ENCODE measurements at regions not wholly inside any gene's neighbourhood (a gene's known extent, or its start where the extent isn't known, plus 50 kb on each side); places are given as distances from the start of the nearest gene placed in this dataset.
"Not testable (repeated sequence)": the region's sequence is repeated elsewhere in the genome, so short reads cannot be mapped to it uniquely, and the experiment has no call there.

DNA sequence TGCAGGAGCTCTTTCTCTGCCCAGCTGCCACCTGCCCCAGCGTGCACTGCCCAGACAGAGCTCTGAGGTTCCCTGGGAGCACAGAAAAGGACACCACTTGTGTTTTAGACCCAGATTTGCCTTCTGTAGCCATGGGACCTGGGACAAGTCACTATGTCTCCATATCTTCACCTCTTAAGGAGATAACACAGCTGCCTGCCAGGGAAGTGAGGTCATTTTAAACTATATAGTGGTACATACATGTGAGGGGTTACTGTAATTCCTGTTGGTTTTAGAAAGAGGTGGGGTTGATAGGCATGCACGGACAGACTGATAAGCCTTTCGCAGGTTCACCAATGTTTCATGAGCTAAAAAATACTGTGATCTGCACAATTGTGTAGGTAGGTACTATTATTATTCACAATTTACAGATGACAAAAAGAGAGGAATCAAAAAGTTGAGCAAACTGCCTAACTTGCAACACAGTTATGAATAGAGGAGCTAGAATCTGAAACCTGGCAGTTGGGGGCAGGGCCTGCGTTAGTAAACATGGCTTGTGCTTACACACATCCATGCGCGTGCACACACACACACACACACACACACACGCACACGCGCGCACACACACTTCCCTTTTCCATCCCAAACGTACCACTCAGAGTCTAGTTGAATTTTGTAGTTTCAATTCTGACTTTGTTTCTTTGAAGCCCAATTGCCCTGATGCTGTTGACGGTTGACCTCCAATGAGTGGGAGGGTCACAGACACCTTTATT lies 193.6 kb downstream of the FAM43A start:
- DNase-seq (ENCODE audit: low read depth in 2 of 2, low spot score in 1 of 2), result no peak

DNA sequence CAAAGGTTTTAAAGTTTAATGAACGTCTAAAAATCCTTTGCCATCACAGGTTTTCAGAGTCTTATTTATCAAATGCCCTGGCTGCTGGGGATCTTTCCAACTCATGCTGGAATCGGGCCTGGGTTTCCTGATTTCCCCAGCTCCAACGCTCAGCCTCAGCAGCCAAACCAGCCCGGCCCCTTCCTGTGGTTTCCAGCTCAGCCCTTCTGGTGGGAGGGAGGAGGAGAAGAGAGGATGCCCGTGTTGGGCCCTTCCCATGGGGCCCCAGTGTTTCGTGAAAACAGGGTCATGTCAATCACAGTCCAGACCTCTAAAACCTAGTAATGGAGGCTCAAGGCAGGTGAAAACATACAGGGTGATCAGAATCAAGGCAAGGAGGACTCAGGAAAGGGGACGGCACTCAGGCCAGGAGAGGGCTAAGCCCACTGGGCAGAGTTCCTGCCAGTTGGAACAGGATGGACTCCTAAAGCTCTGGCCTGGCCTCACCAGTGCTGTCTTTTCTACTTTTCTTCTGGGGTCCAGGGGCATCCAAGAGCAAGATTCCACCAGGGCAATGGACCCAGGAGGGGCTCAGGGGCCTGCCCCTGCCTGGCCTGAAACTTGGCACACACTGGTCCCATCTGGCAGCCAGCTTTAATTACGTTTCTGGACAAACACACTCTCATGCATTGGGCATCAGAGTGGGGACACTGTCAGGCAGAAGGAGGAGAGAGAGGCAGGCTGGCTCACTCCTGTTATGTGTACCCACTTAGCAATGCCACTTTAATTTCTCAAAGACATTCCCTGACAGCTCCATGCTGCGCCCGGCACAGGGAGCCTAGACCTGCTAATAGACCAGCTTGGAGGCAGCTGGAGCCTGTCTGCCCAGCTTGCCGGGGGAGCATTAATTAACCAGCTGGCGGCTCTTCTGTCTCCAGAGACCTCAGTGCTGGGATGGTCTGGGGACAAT lies 194.6 kb downstream of the FAM43A start:
- DNase-seq (ENCODE audit: low read depth in 2 of 2, low spot score in 1 of 2), result no peak

DNA sequence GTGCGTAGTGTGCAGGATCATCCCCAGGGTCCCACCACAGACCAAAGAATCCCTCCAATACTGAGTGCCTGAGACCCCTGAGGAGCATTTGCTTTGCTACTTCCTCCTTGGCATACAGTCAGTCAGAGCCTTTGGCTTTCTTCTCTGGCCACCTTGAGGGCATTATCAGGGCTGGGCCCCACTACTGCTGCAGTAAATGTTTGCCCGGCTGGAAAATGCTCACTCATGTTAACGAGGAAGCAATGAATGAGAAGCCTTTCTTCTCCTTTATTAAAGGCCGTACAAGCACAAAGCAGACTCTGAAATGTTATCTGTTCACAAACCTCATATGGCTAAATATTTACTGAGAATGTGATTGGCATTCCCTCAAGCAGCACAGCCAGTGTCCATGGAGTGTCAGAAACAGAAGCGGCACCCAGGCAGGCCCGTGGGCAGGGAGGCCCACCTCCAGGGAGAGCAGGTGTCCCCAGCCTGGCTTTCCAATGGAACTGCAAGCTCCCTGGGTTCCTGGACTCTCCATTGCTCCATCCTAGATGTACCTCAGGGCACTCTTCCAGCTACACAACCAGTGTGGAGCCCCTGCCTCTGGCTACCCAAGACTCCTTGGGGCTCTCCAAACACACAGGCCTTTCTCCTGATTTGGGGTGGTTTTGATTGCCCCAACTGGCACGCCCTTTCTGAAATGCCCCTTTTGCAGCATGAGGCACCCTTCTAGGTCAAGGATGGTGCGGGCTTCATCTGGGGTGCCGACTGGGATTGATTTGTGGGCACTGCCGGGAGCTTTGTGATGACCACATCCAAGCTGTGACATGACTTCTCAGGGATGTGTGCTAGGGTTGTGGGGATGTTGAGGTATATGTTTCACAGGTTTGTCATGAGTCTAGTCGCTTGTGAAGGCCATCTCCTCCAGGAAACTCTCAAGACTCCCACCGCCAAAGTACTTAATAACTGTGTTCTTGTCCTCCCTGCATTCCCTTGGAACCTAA lies 195.6 kb downstream of the FAM43A start:
- no peak for DNase-seq (ENCODE audit: low read depth in 2 of 2, low spot score in 1 of 2)

DNA sequence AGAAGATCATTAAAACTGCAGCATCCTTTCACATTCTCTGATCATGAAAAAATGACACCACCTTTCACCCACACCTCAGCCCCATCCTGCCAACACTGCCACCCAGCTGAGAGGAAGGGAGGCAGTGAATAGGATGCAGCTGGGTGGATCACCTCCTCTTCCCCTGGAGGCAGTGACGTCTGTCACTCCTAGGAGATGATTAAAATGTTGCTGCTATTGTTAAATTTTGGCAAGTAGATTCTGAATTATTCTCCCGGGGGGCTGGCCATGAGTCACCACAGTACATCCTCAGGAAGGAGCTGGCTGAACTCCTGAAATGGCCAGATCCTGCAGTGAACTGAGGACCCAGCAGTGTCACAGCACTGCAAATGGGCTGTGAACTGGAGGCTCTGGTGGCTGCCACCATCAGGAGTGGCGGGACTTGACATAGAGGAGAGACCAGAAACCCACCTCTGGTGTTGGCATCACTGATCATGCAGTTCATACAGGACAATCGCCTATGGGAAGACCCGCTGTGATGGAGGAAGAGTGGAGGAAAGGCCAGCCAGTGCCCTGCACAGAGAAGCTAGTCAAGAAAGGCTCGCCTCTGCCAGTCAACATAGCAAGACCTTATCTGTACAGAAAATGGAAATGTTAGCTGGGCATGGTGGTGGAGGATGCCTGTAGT lies 199.1 kb downstream of the FAM43A start:
- no peak for DNase-seq (ENCODE audit: low read depth in 2 of 2, low spot score in 1 of 2)

DNA sequence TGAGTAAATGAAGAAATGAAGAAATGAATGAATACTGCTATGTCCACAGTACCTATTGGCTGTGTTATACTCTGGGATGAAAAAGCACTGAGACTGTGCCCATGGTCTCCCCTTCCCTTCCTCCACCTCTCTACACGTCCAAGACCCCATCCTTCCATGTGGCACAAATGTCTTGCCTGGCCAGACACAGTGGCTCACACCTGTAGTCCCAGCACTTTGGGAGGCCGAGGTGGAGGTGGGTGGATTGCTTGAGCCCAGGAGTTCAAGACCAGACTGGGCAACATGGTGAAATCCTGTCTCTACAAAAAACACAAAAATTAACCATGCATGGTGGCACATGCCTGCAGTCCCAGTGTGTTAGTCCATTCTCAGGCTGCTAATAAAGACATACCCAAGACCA lies 200.1 kb downstream of the FAM43A start:
- DNase-seq (ENCODE audit: low read depth in 2 of 2, low spot score in 1 of 2), result no peak

DNA sequence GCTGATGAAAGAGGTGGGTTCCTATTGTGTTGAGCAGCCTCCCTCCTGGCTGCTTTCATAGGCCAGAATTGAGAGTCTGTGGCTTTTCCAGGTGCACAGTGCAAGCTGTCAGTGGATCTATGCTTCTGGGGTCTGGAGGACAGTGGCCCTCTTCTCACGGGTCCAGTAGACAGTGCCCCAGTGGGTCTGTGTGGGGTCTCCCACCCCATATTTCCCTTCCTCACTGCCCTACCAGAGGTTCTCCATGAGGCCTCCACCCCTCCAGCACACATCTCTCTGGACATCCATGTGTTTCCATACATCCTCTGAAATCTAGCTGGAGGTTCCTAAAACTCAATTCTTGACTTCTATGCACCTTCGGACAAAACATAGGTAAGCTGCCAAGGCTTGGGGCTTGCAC lies 201.2 kb downstream of the FAM43A start:
- DNase-seq (ENCODE audit: low read depth in 2 of 2, low spot score in 1 of 2), result no peak

DNA sequence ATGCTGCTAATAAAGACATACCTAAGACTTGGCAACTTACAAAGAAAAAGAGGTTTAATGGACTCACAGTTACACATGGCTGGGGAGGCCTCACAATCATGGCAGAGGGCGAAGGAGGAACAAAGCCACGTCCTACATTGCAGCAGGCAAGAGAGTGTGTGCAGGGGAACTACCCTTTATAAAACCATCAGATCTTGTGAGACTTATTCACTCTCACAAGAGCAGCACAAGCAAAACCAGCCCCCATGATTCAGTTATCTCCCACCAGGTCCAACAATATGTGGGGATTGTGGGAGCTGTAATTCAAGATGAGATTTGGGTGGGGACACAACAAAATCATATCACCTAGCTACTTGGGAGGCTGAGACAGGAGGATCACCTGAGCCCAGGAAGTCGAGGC lies 202.4 kb downstream of the FAM43A start:
- DNase-seq (ENCODE audit: low read depth in 2 of 2, low spot score in 1 of 2), result not testable (repeated sequence)

DNA sequence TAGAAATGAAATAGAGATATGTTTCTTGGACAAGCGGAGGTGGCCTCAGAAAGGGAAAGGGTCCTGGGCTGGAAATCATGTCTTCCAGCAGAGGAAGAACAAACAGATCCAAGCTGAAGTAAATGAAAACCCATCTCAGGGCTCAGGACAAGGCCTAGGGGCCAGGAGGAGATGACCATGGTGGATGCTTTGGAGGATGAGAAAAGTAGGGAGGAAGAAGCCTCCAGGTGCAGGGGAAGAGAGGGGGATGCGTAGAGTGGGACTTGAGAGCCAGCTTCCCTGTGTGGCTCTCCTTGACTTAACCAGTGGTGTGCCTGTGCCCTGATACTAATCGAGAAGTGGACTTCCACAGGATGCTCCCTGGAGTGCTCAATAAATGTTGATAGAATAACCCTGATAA lies 203.2 kb downstream of the FAM43A start:
- DNase-seq (ENCODE audit: low read depth in 2 of 2, low spot score in 1 of 2), result no peak

DNA sequence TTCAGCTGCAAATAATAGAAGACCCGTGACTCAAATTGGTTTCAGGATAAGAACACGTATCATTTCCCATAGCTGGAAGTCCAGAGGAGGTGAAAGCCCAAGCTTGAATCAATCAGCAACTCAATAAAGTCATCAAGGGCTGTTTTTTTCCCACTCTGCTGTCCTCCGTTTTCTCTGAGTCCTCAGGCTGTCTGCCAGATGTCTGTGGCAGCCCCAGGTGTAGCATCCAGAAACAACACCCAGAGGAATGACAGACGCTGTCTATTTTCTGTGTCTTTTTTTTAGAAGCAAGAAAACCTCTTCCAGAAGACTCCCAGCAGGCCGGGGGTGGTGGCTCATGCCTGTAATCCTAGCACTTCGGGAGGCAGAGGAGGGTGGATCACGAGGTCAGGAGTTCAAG lies 204.4 kb downstream of the FAM43A start:
- no peak for DNase-seq (ENCODE audit: low read depth in 2 of 2, low spot score in 1 of 2)

DNA sequence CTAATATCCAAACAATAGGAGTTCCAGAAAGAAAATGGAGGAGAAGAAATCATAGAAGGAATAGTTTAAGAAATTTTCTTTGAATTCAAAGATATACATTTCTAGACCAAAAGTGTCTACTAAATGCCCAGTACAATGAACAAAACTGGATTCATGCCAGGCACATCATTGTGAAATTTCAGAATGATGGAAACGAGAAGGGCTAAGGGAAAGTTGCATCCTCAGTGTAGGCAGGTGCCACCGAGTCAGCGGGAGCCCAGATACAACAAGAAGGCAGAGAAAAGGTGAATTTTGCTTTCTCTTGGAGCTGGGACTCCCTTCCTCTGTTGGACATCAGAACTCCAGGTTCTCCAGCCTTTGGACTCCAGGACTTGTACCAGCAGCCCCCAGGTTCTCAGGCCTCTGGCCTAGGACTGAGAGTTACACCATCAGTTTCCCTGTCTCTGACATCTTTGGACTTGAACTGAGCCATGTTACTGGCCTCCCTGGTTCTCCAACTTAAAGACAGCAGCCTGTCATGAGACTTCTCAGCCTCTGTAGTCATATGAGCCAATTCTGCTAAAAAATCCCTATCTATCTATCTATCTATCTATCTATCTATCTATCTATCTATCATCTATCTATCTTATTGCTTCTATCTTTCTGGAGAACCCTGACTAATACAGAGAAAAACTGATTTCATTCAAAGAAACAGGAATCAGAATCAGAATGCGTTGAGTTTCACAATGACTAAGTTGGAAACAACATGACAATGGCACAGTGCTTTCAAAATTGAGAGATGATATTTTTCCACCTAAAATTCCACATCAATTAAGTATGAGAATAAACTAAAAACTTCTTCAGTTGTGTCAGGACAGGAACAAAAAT lies 207.7 kb downstream of the FAM43A start:
- no peak for DNase-seq (ENCODE audit: low read depth in 2 of 2, low spot score in 1 of 2)

DNA sequence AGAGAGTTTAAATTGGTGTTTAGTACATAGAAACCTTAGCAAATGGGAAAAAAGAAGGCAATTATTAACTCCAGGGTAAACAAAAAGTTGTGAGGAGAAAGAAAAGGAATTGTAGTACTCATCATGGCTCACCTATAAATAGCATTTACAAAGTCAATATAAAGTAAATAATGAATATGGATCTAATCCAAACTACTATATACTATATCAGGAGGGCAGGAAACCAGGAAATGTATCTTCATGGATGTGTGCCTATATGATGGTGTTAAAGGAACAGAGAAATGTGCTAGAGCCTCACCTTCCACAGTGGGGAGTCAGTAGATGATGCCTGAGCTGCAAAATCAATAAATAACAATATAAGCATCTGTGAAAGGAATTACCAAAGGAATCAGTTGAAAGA lies 208.9 kb downstream of the FAM43A start:
- no peak for DNase-seq (ENCODE audit: low read depth in 2 of 2, low spot score in 1 of 2)

DNA sequence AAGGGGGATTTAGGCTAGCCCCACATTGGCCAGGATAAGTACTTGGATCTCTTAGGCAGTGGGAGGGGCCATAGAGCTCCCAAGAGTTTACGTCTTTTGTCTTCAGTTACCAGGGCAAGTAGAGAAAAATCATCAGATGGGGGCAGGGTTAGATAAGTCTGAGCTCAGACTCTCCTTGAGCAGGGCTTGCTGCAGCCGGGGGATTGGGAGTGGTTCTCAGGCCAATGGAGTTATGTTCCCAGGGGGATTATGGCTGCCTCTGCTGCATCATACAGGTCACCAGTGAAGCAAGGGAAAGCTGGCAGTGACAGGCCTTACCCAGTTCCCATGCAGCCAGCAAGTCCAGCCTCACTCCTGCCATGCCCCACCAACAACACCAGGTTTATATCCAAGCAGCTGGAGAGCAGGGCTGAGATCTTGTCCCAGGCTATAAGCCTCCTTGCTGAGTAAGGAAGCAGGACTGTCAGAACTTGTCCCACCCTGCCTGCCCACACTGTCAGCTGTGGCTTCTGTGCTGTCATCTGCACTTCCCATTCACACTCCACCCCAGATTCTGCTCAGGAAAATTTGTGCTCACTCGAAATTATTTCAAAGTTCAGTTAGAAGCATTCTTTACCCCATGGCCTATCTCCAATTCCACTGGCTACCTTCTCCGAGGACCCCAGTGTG lies 215.3 kb downstream of the FAM43A start:
- no peak for DNase-seq (ENCODE audit: low read depth in 2 of 2, low spot score in 1 of 2)

DNA sequence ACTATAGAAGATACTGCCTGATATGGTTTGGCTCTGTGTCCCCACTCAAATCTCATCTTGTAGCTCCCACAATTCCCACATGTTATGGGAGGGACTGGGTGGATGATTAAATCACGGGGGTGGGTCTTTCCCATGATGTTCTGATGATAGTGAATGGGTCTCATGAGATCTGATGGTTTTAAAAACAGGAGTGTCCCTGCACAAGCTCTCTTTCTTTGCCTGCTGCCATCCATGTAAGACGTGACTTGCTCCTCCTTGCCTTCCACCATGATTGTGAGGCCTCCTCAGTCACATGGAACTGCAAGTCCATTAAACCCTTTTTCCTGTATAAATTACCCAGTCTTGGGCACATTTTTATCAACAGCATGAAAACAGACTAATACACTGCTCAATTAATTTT lies 217.8 kb downstream of the FAM43A start:
- DNase-seq (ENCODE audit: low read depth in 2 of 2, low spot score in 1 of 2), result not testable (repeated sequence)

DNA sequence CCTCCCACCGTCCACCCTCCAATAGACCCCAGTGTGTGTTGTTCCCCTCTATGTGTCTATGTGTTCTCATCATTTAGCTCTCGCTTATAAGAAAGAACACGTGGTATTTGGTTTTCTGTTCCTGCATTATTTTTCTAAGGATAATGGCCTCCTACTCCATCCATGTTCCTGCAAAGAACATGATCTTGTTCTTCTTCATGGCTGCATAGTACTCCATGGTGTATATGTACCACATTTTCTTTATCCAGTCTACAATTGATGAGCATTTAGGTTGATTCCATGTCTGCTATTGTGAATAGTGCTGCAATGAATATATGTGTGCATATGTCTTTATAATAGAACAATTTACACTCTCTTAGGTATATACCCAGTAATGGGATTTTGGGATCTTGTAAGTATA lies 219.3 kb downstream of the FAM43A start:
- not testable (repeated sequence) for DNase-seq (ENCODE audit: low read depth in 2 of 2, low spot score in 1 of 2)

DNA sequence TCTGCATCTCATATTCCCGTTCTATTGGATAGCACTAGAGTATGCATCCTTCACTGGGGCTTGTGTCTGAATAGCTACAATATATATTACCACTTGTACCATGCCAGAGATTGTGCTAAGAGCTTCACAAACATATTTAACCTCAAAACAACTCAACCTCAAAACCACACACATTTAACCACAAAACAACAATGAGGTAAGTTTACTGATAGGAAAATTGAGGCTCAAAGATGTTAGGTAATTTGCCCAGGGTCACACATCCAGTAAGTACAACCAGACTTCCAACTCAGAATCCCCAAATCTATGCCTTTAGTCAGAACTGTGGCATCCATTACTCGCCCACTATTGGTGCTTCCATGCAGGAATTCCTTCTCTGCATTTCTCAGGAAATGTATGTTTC lies 220.0 kb downstream of the FAM43A start:
- DNase-seq (ENCODE audit: low read depth in 2 of 2, low spot score in 1 of 2), result no peak

DNA sequence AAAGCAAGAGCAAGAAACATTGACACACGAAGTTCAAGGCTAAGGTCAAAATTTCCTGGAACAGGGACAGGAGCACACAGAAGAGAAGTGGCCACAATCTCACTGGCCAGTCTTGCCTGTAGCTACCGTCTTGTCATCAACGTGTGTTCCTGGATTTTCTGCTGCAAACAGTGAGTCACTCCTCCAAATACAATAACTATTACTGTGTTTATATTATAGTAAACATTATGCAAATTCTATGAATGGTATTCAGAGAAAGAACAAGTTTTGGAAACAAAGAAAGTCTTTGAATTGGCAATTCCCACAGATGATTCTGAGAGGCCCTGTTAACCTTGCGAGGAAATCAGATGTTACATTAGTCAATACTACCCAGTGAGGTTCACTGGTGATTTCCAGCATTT lies 220.5 kb downstream of the FAM43A start:
- no peak for DNase-seq (ENCODE audit: low read depth in 2 of 2, low spot score in 1 of 2)

DNA sequence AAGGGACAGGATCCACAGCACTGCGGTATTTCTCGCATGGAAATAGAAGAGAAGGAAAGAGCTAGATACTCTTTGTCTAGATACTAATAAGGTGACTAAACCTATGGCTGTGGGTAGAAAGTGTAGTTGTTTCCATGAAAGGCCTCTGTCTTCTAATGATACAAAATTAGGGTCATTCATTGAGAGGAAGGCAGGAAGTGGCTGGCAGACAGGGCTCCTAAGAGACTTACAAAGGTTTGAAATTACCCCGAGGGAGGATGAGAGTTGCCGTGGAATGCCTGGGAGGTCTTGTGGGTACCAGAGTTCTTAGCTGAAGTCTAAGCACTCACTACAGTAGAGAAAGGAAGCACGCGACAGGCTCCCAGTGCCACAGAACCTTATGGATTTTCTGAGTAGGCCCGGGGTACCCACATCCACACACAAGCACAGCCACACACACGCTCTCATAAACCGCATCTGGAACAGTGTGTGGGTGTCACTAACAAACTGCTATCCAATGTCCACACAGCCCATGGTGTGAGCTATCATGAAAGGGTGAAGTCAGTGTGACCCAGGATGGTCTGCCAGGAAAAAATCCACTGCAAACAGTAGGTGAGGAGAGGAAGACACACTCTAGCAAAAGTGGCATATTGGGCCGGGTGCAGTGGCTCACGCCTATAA lies 221.4 kb downstream of the FAM43A start:
- DNase-seq (ENCODE audit: low read depth in 2 of 2, low spot score in 1 of 2), result no peak

DNA sequence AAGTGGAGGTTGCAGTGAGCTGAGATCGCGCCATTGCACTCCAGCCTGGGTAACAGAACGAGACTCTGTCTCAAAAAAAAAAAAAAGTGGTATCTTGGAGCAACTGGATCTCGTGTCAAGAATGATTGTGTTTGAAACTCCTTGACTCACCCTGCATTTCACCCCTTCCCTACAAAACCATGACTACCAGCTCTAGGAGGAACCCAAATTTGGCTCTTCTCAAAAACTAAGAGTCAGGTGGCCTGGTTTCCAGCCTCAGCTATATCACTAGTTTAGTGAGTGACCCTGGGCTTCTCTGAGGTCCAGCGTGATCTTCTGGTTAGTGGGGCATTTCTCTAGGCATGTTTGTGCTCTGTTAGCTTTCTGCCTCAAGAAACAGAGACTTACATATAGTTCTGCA lies 222.1 kb downstream of the FAM43A start:
- no peak for DNase-seq (ENCODE audit: low read depth in 2 of 2, low spot score in 1 of 2)

DNA sequence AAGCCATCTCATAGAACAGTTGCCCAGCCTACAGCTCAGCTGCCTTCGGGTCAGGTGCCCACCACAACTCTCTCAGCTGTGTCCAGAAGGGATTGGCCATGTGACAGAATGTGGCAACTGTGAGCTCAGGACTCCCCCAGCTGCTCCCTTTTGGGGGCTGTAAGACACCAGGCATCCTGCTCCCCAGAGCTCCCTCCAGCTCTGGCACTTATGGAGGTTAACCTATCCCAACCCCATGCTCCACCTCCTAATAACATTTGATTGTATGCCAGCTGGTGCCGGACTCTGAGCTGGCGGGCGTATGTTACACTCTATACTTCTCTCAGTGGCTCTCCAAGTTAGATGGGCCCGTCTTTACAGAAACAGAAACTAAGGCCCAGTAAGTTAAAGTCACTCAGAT lies 222.8 kb downstream of the FAM43A start:
- DNase-seq (ENCODE audit: low read depth in 2 of 2, low spot score in 1 of 2), result no peak
